ENCODE measurements at regions not wholly inside any gene's neighbourhood (a gene's known extent, or its start where the extent isn't known, plus 50 kb on each side); places are given as distances from the start of the nearest gene placed in this dataset.

GRCh38 chr11:28739489-28740280 lies 631.5 kb downstream of the METTL15 start:
- ChIA-PET POLR2A (no interaction called here), CTCF (no interaction called here)
- H3K27me3 Mint-ChIP-seq: no peaks in the 10 kb centered on the region
- ATAC-seq: no peak
- peaks cover 5% of the 10 kb centered on the region for H3K9me3 Mint-ChIP-seq
- intact Hi-C loops (cut with micrococcal nuclease): no loop called here
- H3K4me3 Mint-ChIP-seq: no peak overlapping the region
- H3K4me1 Mint-ChIP-seq (ENCODE audit: low read depth): no peaks in the 10 kb centered on the region
- H3K36me3 Mint-ChIP-seq (ENCODE audit: low read depth): no peaks in the 10 kb centered on the region
- DNase-seq: no peak
- no peak overlapping the region for H3K27ac Mint-ChIP-seq
- TF ChIP-seq, protein P1, sequence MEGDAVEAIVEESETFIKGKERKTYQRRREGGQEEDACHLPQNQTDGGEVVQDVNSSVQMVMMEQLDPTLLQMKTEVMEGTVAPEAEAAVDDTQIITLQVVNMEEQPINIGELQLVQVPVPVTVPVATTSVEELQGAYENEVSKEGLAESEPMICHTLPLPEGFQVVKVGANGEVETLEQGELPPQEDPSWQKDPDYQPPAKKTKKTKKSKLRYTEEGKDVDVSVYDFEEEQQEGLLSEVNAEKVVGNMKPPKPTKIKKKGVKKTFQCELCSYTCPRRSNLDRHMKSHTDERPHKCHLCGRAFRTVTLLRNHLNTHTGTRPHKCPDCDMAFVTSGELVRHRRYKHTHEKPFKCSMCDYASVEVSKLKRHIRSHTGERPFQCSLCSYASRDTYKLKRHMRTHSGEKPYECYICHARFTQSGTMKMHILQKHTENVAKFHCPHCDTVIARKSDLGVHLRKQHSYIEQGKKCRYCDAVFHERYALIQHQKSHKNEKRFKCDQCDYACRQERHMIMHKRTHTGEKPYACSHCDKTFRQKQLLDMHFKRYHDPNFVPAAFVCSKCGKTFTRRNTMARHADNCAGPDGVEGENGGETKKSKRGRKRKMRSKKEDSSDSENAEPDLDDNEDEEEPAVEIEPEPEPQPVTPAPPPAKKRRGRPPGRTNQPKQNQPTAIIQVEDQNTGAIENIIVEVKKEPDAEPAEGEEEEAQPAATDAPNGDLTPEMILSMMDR (IDR thresholded peaks at IDR 0.05): no peak

- CTCF ChIA-PET: no interaction called here
- POLR2A ChIA-PET: interaction anchor here (0.6 kb wide), 1 partner anchor 12 kb away, joined by 3 read pairs; no protein-coding TSS in a partner anchor
- Mint-ChIP-seq H3K27me3 (no peaks in the 10 kb centered on the region), H3K9me3 (peaks cover 1% of the 10 kb centered on the region), H3K4me1 (ENCODE audit: low read depth) (no peaks in the 10 kb centered on the region), H3K27ac (no peak overlapping the region), H3K4me3 (no peak overlapping the region), H3K36me3 (ENCODE audit: low read depth) (no peaks in the 10 kb centered on the region)
- ATAC-seq: no peak
- no peak for DNase-seq
- TF ChIP-seq, protein P1 (IDR thresholded peaks at IDR 0.05): no peak
- intact Hi-C loops (cut with micrococcal nuclease): no loop called here
These were observed 630.4 kb downstream of the METTL15 start for GRCh38 chr11:28738549-28738948.

GRCh38 chr11:28736256-28736655 lies 628.1 kb downstream of the METTL15 start:
- Mint-ChIP-seq H3K9me3 (peaks cover 6% of the 10 kb centered on the region), H3K4me3 (no peak overlapping the region), H3K27ac (no peak overlapping the region), H3K27me3 (no peaks in the 10 kb centered on the region), H3K36me3 (ENCODE audit: low read depth) (no peaks in the 10 kb centered on the region), H3K4me1 (ENCODE audit: low read depth) (no peaks in the 10 kb centered on the region)
- TF ChIP-seq, protein P1 (IDR thresholded peaks at IDR 0.05): no peak
- intact Hi-C loops (cut with micrococcal nuclease): no loop called here
- no peak for ATAC-seq
- CTCF ChIA-PET: no interaction called here
- DNase-seq: no peak
- POLR2A ChIA-PET: no interaction called here

DNA sequence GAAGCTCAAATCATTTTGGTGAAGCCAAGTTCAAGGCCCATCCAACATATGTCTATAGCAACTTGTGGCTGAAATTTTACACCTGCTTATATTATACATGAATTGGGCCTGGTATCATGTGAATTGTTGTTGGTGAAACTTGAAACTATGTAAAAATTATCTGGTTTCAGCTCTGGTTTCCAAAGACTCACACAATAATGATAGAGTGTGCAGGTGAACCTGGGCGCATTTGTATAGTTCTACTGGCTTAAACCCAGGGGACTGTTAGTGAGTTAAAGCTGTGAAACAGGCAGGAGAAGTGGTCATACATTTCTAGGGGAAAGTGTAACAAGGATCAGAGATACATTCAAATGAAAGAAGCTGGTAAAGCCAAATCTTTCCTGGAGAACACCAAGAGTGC lies 627.3 kb downstream of the METTL15 start:
- Mint-ChIP-seq H3K4me3 (no peak overlapping the region), H3K36me3 (ENCODE audit: low read depth) (no peaks in the 10 kb centered on the region), H3K4me1 (ENCODE audit: low read depth) (no peaks in the 10 kb centered on the region), H3K27ac (no peak overlapping the region), H3K27me3 (no peaks in the 10 kb centered on the region), H3K9me3 (peaks cover 6% of the 10 kb centered on the region)
- TF ChIP-seq, protein P1 (IDR thresholded peaks at IDR 0.05): no peak
- ChIA-PET POLR2A (no interaction called here), CTCF (no interaction called here)
- ATAC-seq (no peak), DNase-seq (no peak)
- intact Hi-C loops (cut with micrococcal nuclease): no loop called here

DNA sequence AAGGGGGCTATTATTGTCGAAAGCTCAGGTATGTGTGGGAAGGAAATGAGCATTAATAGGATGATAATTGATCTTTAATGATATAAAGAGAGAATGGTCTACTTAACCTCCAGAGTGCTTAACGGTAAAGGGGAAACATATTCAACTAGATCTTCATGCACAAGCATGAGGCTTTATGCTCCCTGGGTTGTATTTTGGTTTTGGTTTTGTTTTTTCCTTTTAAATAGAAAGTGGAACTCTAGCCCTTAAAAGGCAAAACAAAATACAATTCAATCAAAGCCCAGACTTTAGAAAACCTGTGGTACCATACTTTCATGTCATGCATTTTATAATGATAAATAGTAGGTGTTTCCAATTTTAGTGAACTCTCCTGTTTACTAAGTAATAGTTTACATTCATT lies 622.7 kb downstream of the METTL15 start:
- no peaks in the 10 kb centered on the region for H3K4me1 Mint-ChIP-seq (ENCODE audit: low read depth)
- H3K27ac Mint-ChIP-seq: no peak overlapping the region
- ATAC-seq: no peak
- TF ChIP-seq, protein P1 (IDR thresholded peaks at IDR 0.05): no peak
- no peak for DNase-seq
- intact Hi-C loops (cut with micrococcal nuclease): no loop called here
- no peak overlapping the region for H3K4me3 Mint-ChIP-seq
- ChIA-PET CTCF (no interaction called here), POLR2A (no interaction called here)
- no peaks in the 10 kb centered on the region for H3K27me3 Mint-ChIP-seq
- H3K36me3 Mint-ChIP-seq (ENCODE audit: low read depth): no peaks in the 10 kb centered on the region
- H3K9me3 Mint-ChIP-seq: peaks cover 7% of the 10 kb centered on the region

Data from activated CD8-positive, alpha-beta T cell treated with anti-CD3 and anti-CD28 coated beads for 36 hours (primary cell).